Lung (tissue), 11 donors: ENCODE measurements at regions not wholly inside any gene's neighbourhood (a gene's known extent, or its start where the extent isn't known, plus 50 kb on each side); places are given as distances from the start of the nearest gene placed in this dataset.

Experiments
- ATAC-seq: fragments of 200-7000 bp; cut with Tn5 transposase; one replicate; pipeline ENCODE4 v1.9.1; 2020; ENCODE audit warnings: moderate number of reproducible peaks; ENCODE audit not compliant: insufficient read depth, low FRiP score
- DNase-seq, 3 donors: peaks; one replicate each; pipeline ENCODE4 v3.0.0-alpha.2; 2013 to 2017
- H3K27ac ChIP-seq, 2 donors: one replicate each; pipeline ENCODE4 v1.5.1; 2013; ENCODE audit warnings: mild to moderate bottlenecking in 2 of 2, moderate library complexity in 2 of 2, control low read depth in 1 of 2, inconsistent platforms in 1 of 2, low read depth in 1 of 2, low read length in 1 of 2
- H3K27me3 ChIP-seq, 3 donors: one replicate each; pipeline ENCODE4 v1.5.1; 2013; ENCODE audit warnings: low read length in 2 of 3; ENCODE audit not compliant: control insufficient read depth in 3 of 3, insufficient read depth in 3 of 3
- H3K36me3 ChIP-seq, 4 donors: one replicate each; pipeline ENCODE4 v1.5.1; 2013; ENCODE audit warnings: low read length in 4 of 4, mild to moderate bottlenecking in 1 of 4, moderate library complexity in 1 of 4; ENCODE audit not compliant: control insufficient read depth in 4 of 4, insufficient read depth in 4 of 4
- H3K4me1 ChIP-seq, 5 donors: one replicate each; pipeline ENCODE4 v1.5.1; 2013; ENCODE audit warnings: low read length in 5 of 5, mild to moderate bottlenecking in 2 of 5, moderate library complexity in 1 of 5; ENCODE audit not compliant: control insufficient read depth in 5 of 5, insufficient read depth in 5 of 5
- H3K4me3 ChIP-seq: one replicate; pipeline ENCODE4 v1.5.1; 2013; ENCODE audit warnings: mild to moderate bottlenecking, control low read depth, moderate library complexity
- H3K9ac ChIP-seq, 2 donors: one replicate each; pipeline ENCODE4 v1.5.1; 2013; ENCODE audit warnings: low read length in 2 of 2, control low read depth in 1 of 2; ENCODE audit not compliant: insufficient read depth in 1 of 2
- H3K9me3 ChIP-seq, 4 donors: one replicate each; pipeline ENCODE4 v1.5.1; 2013; ENCODE audit warnings: low read length in 3 of 4, mild to moderate bottlenecking in 1 of 4, moderate library complexity in 1 of 4; ENCODE audit not compliant: control insufficient read depth in 4 of 4, insufficient read depth in 3 of 4
- WGBS, 2 donors: extraction: QIAGEN DNeasy Blood & Tissue Kit; methylation state at CpG; one replicate each; pipeline ENCODE4 v1.1.7; 2013; 5-methylcytosine and 5-hydroxymethylcytosine counted together
- TF ChIP-seq, protein P1 (sequence below): IDR thresholded peaks from 2 replicates; pipeline ENCODE4 v1.5.1; 2012; ENCODE audit warnings: mild to moderate bottlenecking; ENCODE audit errors: control extremely low read depth, extremely low read depth
- donor health status: control.
- donor health status: control.
- donor health status: Bipolar disorder and iron deficiency.
- donor health status: healthy.
- donor health status: DM: yes; HTN: yes; CAD: no.

DNA sequence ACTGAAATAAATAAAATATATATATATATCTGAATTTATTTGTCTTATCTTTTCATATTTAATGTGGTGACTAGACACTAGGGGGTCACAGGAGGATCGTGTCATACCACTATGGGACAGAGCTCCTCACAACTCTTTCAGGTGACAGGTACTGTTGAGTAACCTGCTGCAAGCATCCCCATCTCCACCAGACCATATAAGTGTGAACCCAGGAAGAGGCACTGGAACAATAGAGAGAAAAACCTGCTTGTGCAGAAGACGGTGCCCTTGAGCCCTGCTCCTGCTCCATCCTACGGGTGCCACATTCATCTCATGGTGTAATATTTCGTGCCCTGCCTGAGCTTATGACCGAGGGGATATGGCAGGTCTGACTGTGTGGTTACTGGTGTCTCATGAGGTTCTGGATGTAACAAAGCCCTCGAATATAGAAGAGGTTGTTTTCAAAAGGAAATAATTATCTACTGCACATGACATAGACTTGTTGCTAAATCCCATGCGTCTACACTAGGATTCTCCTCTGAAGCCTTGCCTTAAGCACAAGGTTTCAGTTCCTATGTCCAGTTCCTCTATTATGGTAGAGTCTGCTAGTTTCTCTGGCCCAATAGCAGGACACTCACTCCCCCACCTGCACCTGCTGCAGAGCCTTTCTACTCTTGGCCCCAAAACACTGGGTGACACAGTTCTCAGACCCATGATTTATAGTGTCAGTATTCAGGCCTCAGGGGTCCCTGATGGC, 70.4 kb downstream of the GGTLC2 start:
- peaks cover 0 to 5% (median 0%) of the 10 kb centered on the region in 5 donors for H3K4me1 ChIP-seq
- H3K9ac ChIP-seq: no peak overlapping the region
- no peaks in the 10 kb centered on the region for H3K36me3 ChIP-seq
- H3K9me3 ChIP-seq: no peaks in the 10 kb centered on the region
- ATAC-seq (no peak), DNase-seq (no peak)
- WGBS, 2 donors: 70 to 73% methylated on average over 7 of the region's 7 CpGs
- H3K4me3 ChIP-seq: no peak overlapping the region
- TF ChIP-seq, protein P1, sequence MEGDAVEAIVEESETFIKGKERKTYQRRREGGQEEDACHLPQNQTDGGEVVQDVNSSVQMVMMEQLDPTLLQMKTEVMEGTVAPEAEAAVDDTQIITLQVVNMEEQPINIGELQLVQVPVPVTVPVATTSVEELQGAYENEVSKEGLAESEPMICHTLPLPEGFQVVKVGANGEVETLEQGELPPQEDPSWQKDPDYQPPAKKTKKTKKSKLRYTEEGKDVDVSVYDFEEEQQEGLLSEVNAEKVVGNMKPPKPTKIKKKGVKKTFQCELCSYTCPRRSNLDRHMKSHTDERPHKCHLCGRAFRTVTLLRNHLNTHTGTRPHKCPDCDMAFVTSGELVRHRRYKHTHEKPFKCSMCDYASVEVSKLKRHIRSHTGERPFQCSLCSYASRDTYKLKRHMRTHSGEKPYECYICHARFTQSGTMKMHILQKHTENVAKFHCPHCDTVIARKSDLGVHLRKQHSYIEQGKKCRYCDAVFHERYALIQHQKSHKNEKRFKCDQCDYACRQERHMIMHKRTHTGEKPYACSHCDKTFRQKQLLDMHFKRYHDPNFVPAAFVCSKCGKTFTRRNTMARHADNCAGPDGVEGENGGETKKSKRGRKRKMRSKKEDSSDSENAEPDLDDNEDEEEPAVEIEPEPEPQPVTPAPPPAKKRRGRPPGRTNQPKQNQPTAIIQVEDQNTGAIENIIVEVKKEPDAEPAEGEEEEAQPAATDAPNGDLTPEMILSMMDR: no peak
- no peaks in the 10 kb centered on the region for H3K27me3 ChIP-seq
- H3K27ac ChIP-seq: no peak overlapping the region

DNA sequence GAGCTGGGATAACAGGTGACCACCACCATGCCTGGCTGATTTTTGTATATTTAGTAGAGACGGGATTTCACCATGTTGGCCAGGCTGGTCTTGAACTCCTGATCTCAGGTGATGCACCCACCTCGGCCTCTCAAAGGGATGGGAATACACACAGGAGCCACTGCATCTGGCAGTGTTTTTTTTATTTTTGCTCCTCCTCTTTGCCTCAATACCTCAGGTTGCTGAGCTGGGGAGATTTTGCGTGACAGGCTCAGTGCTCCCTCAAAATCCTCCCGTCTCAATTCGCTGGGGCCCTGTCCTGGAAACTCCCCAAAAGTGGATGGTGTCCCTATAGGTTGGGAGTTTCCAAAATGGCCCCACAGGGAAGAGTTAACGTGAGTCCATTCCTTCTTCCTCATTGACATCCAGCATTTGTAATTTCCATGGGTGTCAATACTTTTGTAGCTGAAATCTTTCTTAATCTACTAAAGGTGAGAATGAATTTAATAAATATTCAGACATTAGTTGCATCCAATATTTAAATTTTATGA, 71.8 kb downstream of the GGTLC2 start:
- DNase-seq (no peak), ATAC-seq (no peak)
- TF ChIP-seq, protein P1: no peak
- Histone ChIP-seq H3K36me3 (no peaks in the 10 kb centered on the region), H3K27me3 (no peaks in the 10 kb centered on the region), H3K4me1 (peaks cover 0 to 2% (median 0%) of the 10 kb centered on the region in 5 donors), H3K9me3 (no peaks in the 10 kb centered on the region), H3K4me3 (no peak overlapping the region), H3K27ac (no peak overlapping the region), H3K9ac (no peak overlapping the region)
- WGBS, 2 donors: 90 to 92% methylated on average over 6 of the region's 6 CpGs

DNA sequence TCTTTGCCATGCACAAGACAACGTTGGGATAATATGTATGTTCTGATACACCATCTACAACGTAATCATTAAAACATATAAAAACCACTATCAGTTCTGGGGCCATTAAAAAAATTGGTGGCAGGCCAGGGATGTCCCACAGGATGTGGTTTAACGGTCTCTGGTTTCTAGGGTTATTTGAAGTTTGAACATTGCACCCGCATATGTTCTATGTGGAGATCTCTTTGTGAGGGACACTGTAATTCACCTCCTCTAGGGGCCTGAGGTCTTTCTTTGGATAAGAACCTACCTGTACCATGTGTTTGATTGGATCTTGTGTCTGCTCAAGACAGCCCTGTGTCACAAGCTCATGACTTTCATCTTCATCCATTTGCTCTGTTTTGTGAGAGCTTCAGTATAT, 73.2 kb downstream of the GGTLC2 start:
- WGBS, 2 donors: 47 to 63% methylated on average over 4 of the region's 4 CpGs
- H3K9me3 ChIP-seq: no peaks in the 10 kb centered on the region
- H3K27me3 ChIP-seq: no peaks in the 10 kb centered on the region
- no peak overlapping the region for H3K4me3 ChIP-seq
- H3K27ac ChIP-seq: no peak overlapping the region
- DNase-seq (no peak), ATAC-seq (no peak)
- TF ChIP-seq, protein P1: no peak
- H3K9ac ChIP-seq: no peak overlapping the region
- no peaks in the 10 kb centered on the region for H3K4me1 ChIP-seq
- H3K36me3 ChIP-seq: no peaks in the 10 kb centered on the region
